Right cardiac atrium (tissue), 5 donors: ENCODE measurements at regions not wholly inside any gene's neighbourhood (a gene's known extent, or its start where the extent isn't known, plus 50 kb on each side); places are given as distances from the start of the nearest gene placed in this dataset.
A peak's percentile ranks its signal among the peaks of the same experiment; 100 is the strongest.
"Not testable (repeated sequence)": the region's sequence is repeated elsewhere in the genome, so short reads cannot be mapped to it uniquely, and the experiment has no call there.

Experiments used
- ATAC-seq, 2 donors: fragments of 200-7000 bp; cut with Tn5 transposase; one replicate each; pipeline versions ENCODE4 v1.8.0 to v1.9.1; 2020; ENCODE audit warnings: moderate library complexity in 2 of 2, mild to moderate bottlenecking in 1 of 2
- DNase-seq, 3 donors: peaks; one replicate each; pipeline ENCODE4 v3.0.0-alpha.2; 2020
- H3K27ac ChIP-seq: one replicate; pipeline ENCODE4 v1.5.1; 2013; ENCODE audit warnings: mild to moderate bottlenecking, low read length, control low read depth, moderate library complexity
- H3K27me3 ChIP-seq: one replicate; pipeline ENCODE4 v1.6.1; 2013; ENCODE audit not compliant: control insufficient read depth, insufficient read depth
- H3K4me1 ChIP-seq: one replicate; pipeline ENCODE4 v1.6.1; 2013; ENCODE audit warnings: low read length; ENCODE audit not compliant: control insufficient read depth, insufficient read depth
- H3K4me3 ChIP-seq: one replicate; pipeline ENCODE4 v1.5.1; 2013; ENCODE audit warnings: low read length, control low read depth
- H3K9me3 ChIP-seq: one replicate; pipeline ENCODE4 v1.6.1; 2013; ENCODE audit warnings: low read length; ENCODE audit not compliant: control insufficient read depth
- WGBS: extraction: QIAGEN DNeasy Blood & Tissue Kit; methylation state at CpG from one replicate; pipeline ENCODE4 v1.1.7; 2013; 5-methylcytosine and 5-hydroxymethylcytosine counted together
- intact Hi-C, 4 donors: fragments of 100-400 bp; cut with DNase I; formaldehyde crosslinking; loops; one replicate each; pipeline versions ENCODE4 v1.11.0 to v1.14.0; 2022 to 2023
- donor health status: healthy with polysubstance abuse.
- donor health status: DM: no; HTN: yes; CAD: no.
- donor health status: DM: no; HTN: no; CAD: no.
- donor health status: DM: no; HTN: yes; CAD: no; lungs with severe emphysema.
- donor health status: DM: yes; HTN: yes; CAD: no.

DNA sequence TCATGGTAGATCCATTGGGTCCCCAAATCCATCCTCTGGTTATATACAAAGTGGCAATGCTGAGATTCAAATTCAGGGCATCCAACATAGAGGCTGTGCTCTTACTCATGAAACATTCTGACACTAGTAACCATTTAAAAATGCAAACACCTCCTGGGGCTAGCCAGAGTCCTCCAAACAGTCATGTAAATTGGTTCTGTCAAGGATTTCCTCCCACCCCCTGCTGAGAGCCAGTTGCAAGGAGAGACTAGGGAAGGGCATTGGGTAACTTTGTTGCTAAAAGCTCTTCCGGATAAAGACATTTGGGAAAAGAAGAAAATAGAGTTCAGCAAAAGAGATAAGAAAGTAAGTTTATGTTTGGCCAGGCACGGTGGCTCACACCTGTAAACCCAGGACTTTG lies 58.3 kb downstream of the ART5 start:
- DNase-seq, ATAC-seq, H3K9me3 ChIP-seq, H3K27me3 ChIP-seq, H3K27ac ChIP-seq, H3K4me3 ChIP-seq, intact Hi-C loops, H3K4me1 ChIP-seq: not testable (repeated sequence)
- 71% methylated on average over 2 of the region's 2 CpGs for WGBS

DNA sequence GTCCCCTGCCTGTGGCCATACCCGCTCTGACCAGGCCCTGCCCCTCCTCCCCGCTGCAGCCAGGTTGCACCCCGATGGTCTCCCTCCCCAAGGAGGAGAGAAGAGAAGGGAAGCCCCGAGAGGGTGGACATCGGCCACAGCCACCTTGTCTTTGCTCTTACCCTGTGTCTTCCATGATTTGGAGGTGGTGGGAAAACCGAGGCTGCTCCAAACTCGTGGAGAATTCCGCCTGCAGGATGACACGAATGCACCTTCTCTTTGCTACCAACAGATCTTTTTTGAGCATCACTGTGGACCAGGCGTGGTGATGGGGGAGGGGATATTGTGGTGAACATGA lies 60.4 kb downstream of the ART5 start:
- H3K27me3 ChIP-seq, H3K9me3 ChIP-seq, DNase-seq, H3K4me3 ChIP-seq, H3K4me1 ChIP-seq, intact Hi-C loops, H3K27ac ChIP-seq, ATAC-seq: not testable (repeated sequence)
- 31% methylated on average over 10 of the region's 10 CpGs for WGBS

DNA sequence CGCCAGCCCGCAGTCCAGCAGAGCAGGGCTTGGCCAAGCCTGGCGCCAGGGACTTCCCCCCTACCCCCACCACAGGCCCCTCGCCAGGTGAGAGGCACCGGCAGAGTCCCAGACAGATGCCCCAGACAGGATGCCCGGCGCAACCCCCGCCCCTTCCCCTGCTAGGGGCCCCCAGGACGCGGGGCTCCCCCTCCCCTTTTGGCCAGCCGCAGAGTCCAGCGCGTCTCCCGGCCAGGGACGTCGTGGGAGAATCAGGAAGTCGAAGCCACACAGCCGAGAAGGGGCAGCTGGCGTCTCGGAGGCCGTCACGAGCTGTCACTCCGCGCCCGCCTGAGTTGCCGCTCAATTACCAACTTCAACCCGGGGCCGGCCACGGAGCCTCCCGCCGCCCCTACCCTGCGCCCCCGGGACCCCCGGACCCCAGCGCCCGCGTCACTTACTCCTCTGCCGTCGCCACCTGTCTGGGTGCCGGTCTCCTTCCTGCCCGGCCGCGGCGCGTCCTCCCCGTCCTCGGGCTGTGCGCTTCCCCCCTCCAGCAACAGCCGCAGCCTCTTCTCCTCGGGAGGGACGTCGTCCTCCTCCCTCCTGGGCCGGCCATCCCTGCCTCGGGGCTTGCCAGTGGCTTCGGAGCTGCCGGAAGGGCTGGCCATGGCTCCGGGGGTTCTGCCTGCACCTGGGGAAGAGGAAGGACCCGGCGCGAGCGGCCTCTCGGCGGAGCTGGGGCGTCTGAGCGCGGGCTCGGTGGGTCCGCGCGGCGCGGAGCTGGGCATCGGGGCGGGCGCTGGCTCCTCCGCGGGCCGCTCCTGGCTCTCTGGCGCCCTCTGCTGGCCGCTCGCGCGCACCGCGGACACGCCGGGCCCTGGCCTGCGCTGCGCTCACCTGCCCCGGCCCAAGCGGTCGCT lies 61.1 kb downstream of the ART5 start:
- H3K4me3 ChIP-seq: peak overlapping the region; percentile 52
- intact Hi-C loops, H3K27me3 ChIP-seq, ATAC-seq, H3K27ac ChIP-seq, H3K9me3 ChIP-seq, H3K4me1 ChIP-seq: not testable (repeated sequence)
- WGBS: under 1% methylated on average over 91 of the region's 92 CpGs
- DNase-seq: peak; percentile 38 to 84 (median 78)

DNA sequence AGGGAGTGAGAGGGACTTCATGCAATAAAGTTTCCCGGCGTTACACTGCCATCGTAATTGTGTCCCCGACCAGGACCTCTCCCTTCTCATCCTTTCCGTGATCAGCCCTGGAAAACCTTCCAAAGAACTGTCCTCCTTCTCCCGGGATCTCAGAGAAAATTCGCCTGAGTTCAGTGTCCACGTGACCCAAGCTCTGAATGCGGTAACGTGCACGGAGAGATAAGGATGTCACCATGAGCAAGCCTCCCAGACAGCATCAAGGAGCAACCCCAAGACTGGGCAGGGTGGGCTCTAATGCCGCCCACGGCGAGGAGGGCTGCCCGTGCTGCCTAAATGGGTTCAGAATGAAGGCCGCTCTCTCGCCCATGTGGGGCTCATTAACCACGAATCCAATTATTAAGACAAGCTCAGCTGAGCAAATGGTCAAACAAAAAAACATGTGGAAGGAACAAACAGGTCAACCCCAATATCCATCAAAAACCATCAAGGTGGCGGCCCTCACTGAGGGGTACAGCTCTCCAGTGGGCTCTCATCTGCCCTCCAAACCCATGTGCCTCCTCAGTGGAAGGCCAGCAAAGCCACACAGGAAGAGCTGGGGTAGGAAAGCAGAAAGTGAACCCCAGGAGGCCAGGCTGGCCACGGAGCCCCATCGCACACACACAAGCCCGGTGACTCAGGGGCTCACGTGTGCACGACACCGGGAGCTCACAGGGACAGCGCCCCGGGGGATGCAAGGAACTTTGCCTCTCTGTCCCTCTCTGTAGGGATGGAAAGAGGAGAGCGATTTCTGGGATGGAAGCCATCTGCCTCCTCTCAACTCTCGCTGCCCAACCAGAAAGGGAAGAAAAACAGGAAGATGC lies 62.0 kb downstream of the ART5 start:
- H3K9me3 ChIP-seq, H3K4me3 ChIP-seq, DNase-seq, intact Hi-C loops, H3K4me1 ChIP-seq, H3K27me3 ChIP-seq, ATAC-seq, H3K27ac ChIP-seq: not testable (repeated sequence)
- WGBS: 59% methylated on average over 25 of the region's 29 CpGs

DNA sequence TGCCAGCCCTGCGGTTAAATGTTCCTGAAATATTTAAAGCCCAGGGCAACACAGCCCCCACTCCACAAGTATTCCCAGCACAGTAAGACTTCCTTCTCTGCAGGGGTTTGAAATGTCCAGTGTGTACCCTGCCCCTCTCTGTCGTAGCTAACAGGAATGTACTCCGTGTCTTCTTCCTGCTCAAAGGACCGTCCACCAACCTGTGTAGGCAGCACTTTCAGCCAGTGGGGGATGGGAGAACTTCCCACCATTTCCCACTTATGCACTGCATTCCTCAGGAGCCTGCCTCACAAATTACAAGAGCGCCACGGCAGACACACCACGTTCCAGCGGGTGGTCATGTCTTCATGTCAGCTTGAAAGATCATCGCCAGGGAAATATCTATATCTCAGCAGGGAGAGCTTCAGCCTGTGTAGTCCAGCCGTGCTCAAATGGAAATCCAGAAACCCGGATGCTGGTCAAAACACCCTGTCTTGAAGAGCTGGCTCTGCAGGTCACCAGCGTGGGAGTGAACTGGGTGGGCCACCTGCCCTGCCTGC lies 65.7 kb downstream of the ART5 start:
- intact Hi-C loops, H3K9me3 ChIP-seq, ATAC-seq, H3K27ac ChIP-seq, H3K27me3 ChIP-seq, DNase-seq, H3K4me1 ChIP-seq, H3K4me3 ChIP-seq: not testable (repeated sequence)
- WGBS: 36% methylated on average over 12 of the region's 12 CpGs

DNA sequence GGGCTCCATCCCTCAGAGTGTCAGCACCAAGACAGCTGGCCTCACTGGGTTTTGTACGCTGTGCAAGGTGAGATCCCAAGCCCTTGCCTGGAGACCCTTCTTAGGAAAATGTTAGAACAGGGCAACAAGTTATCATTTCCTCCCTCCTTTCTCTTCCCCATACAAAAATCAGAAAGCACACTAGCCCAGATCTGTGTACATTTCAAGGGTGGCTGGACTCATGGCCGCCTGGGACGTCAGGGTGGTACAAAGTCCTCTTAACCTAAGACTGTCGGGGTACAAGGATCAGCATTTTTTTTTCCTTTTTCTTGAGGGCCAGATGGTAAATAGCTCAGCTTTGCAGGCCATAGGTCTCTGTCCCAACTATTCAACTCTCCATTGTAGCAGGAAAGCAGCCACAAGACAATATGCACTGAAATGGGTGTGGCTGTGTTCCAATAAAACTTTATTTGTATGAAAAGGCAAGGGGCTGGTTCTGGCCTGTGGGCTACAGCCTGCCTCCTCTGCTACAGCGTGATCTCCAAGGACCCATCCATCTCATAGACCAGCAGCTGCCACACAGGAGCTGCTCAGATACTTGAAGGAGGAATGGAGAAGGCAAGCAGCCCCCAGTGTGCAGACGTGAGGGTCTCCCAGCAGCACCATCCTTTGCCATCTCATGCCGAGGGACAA lies 68.7 kb downstream of the ART5 start:
- 87% methylated on average over 7 of the region's 7 CpGs for WGBS
- H3K4me3 ChIP-seq, H3K4me1 ChIP-seq, intact Hi-C loops, H3K27ac ChIP-seq, ATAC-seq, H3K9me3 ChIP-seq, DNase-seq, H3K27me3 ChIP-seq: not testable (repeated sequence)

DNA sequence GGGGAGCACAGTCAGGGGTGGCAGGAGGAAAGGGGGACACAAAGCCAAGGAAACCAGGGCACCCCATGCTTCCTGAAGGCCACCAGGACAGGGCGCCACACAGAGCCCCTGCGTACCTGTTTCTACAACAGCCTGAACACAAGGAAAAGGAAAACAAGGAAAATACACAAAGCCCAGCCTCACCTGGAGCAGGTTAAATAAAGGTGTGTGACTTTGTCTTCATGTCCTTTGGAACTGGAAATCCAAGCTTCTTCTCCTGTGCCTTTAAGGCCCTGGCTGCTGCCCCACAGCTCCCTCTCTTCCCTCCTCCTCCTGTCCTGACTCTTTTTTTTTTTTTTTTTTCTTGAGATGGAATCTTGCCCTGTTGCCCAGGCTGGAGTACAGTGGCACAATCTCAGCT lies 70.0 kb downstream of the ART5 start:
- H3K27ac ChIP-seq, H3K9me3 ChIP-seq, H3K4me1 ChIP-seq, DNase-seq, H3K4me3 ChIP-seq, H3K27me3 ChIP-seq, intact Hi-C loops, ATAC-seq: not testable (repeated sequence)
- 93% methylated on average over 2 of the region's 2 CpGs for WGBS

DNA sequence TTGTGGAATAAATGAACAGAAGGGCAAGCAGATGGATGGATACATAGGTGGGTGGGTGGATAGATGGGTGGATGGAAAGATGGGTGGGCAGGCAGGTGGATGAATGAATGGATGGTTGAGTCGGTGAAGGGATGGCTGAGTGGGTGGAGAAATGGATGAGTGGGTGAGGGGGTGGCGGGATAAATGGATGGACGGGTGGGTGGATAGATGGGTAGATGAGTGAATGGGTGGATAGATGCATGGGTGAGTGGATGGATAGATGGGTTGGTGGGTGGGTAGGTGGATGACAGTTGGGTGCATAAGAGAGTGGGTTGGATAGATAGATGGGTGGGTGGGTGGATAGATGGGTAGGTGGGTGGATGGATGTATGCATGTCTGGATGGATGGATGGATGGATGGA lies 76.0 kb downstream of the ART5 start:
- H3K27ac ChIP-seq, H3K27me3 ChIP-seq, H3K9me3 ChIP-seq, ATAC-seq, H3K4me3 ChIP-seq, H3K4me1 ChIP-seq, intact Hi-C loops, DNase-seq: not testable (repeated sequence)
- 93% methylated on average over 3 of the region's 3 CpGs for whole genome bisulfite sequencing

DNA sequence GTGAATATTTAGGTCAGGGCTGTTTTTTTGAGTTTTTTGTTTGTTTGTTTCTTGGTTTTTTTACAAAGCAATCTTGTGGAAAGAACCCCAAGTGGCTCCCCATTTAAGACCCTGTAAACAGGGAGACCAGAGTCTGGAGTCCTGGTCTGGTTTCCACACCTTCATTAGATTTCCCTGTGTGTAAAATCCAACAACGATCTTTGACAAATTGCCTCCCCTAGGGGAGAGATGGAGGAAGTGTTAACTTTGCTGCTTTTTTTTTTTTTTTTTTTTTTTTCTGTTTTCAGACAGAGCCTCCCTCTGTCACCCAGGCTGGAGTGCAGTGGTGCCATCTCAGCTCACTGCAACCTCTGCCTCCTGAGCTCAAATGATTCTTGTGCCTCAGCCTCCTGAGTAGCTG lies 77.4 kb downstream of the ART5 start:
- H3K4me1 ChIP-seq, intact Hi-C loops, H3K27me3 ChIP-seq, H3K4me3 ChIP-seq, ATAC-seq, H3K9me3 ChIP-seq, H3K27ac ChIP-seq, DNase-seq: not testable (repeated sequence)
- 0% methylated on average over 1 of the region's 1 CpG for WGBS

DNA sequence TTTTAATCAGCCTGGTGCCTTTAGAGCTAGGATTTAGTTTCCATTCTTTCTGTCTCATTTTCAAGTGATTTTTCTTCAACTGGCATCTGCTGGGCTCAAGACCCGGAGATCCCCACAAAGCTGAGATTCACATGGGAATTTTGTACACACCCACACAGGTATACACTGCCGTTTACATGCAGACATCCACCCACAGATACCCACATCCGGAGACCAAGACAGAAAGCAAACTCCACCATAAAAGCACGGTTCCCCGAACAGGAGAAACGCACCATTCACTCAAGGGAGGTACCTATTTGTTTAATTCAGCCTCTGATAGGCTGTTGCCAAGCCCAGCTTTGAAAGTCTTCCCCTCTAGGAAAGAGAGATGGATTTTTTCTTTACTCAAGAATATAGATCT lies 87.2 kb downstream of the ART5 start:
- H3K27me3 ChIP-seq, ATAC-seq, H3K27ac ChIP-seq, H3K4me3 ChIP-seq, H3K9me3 ChIP-seq, DNase-seq, intact Hi-C loops, H3K4me1 ChIP-seq: not testable (repeated sequence)
- 66% methylated on average over 6 of the region's 6 CpGs for WGBS
